COLO668 (cell line): ENCODE measurements at regions not wholly inside any gene's neighbourhood (a gene's known extent, or its start where the extent isn't known, plus 50 kb on each side); places are given as distances from the start of the nearest gene placed in this dataset.

Experiments used
- DNase-seq: peaks from one replicate; lab custom pipeline; 2025; ENCODE audit not compliant: unreplicated experiment; lab: John Stamatoyannopoulos, UW

GRCh38 chr18:10300739-10301138, 153.7 kb upstream of the APCDD1 start:
- DNase-seq: no peak

DNA sequence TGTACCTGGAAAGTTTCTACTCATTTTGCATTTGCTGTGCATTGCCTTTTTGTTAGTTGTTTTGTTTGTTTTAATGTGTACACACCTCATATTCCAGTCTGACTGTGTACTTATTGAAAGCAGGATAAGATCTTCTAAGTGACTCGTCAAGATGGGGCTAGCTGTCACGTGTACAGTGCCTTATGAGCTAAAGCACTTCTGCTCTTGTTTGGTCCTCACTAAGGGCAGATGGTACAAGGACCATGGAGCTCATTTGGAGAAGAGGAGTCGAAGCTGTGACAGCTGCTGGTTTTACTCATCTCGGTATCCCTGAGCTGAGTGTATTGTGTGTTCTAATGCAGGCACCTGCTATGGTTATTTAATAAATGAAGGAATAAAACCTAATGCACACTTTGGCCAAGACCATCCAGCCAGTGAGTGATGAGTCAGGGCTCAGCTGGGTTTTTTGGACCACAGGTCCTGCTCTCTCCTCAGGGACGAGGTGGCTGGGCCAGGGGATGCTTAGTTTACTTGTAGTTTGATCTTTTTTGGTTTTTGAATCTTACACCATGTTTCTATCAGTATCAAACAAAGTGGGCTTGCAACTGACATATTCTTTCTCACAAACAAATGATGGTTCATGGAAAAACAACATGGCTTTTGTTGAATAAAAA, 152.5 kb upstream of the APCDD1 start:
- DNase-seq: no peak

DNA sequence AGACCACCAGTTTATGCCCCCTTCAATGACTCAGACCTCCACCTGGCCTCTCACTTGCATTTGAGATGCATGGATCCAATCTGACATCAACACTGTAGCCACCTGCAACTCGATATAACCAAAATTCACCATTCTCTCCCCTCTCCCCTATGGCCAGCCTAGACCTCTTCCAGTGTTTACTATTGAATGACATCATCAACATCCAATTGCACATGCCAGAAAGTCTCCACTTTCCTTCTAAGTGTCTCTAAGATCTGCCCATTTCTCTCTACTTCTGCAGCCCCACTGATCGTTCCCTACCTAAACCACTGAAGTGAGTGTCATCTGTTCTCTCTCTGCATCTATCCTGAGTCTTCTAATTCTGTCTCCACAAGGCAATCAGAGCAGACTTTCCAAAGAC, 151.3 kb upstream of the APCDD1 start:
- DNase-seq: no peak

DNA sequence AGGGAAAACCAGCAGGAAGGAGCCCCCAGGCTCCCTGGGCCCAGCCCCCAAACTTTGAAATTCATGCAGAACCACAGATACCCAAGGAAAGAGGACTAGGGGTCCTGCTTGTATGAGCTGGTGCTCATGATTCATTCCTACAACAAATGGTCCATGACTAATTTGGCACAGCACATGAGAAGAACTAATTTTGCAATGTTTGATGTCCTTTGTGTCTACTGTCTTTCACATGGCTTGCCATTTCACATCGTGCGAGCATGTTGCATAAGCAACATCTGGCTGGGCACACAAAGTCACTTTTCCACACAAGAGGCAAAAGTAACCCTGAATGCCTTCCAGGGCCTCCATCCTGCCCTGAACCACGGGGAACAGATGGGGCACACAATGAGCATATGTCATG, 149.6 kb upstream of the APCDD1 start:
- no peak for DNase-seq

DNA sequence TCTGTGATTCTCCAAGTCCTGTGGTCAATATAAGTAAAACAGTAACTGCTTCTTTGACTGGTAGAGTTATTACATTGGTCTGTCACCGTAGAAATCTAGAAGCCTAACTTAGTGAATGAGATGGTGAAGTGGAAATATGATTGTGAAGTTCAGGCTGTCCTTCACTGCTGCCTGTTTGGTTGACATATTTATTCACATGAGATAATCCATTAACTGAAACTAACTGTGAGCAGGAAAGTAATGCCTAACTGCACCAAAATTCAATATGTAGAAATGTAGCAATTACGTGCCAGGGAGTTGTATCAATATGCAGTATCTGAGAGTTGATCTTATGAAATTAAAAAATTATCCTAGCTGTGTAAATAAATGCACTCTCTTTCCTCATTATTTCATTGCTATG, 147.7 kb upstream of the APCDD1 start:
- no peak for DNase-seq

- DNase-seq: no peak
Measured at GRCh38 chr18:10308154-10308553, 146.3 kb upstream of the APCDD1 start.

- no peak for DNase-seq
Measured at GRCh38 chr18:10310626-10311025, 143.8 kb upstream of the APCDD1 start.

- no peak for DNase-seq
Measured at GRCh38 chr18:10312326-10313015, 142.0 kb upstream of the APCDD1 start.

DNA sequence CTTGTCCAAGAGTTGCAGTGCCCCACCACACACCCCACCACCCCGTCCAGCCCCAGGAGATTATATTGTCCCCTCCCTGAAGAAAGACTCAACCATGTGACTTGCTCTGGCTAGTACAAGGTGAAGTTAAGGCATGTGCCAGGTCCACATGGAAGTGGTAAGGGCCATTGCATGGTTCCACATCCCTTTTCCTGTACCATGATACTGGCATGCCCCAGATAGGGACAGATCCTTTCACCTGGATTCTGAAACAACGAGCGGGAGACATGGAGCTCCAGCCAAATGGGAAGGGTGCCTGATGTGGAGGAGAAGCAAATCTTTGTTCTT, 141.5 kb upstream of the APCDD1 start:
- no peak for DNase-seq

GRCh38 chr18:10314066-10314465, 140.4 kb upstream of the APCDD1 start:
- DNase-seq: no peak

DNA sequence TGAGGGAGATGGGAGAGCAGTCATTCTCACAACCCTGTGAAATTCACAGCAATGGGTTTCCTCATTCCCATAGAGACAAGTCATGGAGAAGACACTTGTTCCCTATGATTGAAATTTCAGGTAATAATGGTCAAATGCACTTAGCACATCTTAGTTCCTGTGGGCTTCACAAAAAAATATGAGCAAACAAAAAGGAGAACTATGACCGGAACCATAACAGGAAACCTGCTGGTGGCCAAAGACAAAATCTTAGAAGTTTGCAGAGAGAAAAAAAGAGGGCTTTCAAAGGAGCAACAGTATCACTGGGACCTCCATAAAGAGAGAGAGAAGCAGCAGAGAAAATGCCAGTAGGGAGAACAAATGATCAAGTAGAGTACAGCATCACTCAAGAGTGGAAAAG, 138.9 kb upstream of the APCDD1 start:
- no peak for DNase-seq

DNA sequence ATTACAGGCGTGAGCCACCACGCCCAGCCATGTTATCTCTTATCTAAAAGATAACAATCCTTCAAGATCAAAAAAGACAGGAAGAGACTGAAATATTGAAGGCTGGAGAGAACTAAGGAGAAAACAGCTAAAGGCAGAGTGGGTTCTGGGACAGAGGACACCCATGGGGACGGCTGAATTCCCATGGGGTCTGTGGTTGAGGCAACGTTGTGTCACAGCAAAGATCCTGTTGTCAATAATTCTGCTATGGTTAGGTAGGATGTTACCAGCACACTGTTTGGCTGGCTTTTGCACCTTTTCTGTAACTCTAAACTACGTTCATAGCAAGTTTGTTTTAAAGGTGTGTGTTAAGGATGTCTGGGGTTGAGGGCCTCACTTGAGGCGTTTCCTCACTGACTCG, 137.7 kb upstream of the APCDD1 start:
- DNase-seq: no peak

DNA sequence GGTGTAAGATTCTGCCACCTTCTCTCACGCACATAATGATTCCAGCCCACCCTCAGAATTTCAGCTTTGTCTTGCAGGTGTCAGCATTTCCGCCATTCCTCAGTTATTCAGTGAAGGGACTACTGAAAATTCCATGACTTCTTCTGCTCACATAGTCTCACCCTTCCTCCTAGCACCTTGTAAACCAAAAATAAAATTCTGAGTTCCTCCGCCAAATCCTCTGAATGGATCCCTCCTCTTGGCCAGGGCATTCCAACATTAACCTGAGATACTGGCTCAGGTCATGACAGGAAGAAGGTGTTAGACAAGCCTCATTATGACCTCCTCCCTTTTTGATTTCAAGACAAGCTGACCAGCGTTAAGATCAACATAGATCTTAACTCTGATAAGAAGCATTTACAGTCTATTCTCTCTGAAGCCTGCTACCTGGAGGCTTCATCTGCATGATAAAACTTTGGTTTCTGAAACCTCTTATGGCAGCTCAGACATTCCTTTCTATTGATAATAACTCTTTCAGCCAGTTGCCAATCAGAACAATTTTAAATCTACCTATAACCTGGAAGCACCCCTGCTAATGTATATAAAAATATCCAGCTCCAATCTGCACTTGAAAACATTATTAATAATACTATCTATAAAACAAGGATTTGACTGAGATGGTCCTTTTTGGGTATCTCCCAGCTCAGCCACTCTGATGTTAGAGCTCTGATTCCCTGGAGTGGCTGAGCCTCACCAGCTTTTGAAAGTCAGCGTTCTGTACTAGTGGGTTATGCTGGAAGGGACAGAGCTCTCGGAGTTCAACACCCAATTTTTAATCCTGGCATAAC, 136.4 kb upstream of the APCDD1 start:
- no peak for DNase-seq

DNA sequence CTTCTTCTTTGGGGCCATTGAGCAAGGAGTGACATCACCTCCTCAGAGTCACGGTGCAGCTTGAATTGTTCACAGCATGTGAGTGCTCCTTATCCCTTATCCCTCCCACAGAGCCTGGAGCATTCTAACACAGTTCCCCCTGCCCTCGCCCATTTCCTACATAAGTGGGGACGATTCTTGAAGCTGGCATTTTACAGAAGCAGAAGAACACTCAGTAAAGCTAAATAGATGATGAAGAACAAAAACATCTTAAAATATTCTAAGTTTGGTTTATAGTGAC, 135.8 kb upstream of the APCDD1 start:
- no peak for DNase-seq

- no peak for DNase-seq
Measured at GRCh38 chr18:10319026-10319425, 135.4 kb upstream of the APCDD1 start.

DNA sequence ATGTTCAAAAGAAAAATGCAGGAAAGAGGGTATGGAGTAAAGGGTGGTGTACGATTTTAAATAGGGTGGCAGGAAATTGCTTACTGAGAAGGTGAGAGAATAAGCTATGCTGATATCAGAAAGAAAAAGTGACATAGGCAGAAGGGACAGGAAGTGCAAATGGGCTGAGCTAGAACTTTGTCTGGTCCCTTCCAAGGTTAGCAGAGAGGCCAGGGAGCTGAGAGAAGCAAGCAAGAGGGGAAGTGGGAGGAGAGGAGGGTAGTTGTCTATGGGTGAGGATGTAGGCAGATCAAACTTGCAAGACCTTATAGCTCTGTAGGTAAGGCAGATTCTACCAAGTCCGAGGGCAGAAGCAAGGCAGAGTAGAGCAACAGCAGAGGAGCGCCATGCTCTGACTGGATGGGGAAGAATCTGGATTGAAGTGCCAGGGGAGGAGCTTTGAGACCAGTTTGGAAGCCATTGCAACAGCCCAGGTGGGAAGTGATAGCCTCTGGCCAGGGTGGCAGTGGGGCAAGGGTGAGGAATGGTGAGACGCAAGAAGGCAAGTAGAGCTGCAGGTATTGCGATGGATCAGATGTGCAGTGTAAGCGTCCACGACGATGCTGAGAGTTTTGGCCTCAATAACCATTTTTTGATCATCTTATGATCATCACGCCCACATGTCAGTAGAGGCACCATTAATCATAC, 134.4 kb upstream of the APCDD1 start:
- DNase-seq: no peak

DNA sequence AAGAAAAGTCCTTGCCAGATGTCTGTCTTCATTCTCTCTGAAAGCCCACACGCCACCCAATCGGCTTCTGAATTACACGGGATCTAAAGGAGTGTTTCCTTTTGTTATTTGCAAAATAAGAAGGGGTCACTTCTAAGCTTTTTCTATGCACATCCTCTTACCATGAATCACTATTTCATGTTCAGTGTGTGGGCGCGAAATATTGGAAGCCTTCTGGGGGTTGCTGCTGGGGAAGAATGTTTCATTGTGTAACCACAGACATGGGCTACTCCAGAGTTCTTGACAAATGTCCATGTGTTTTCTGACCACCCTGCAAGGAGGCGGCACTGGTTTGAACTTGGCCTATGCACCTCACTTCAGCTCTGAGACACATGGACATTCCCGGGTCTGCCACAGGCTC, 133.6 kb upstream of the APCDD1 start:
- DNase-seq: no peak

GRCh38 chr18:10321576-10321975, 132.9 kb upstream of the APCDD1 start:
- DNase-seq: no peak

GRCh38 chr18:10322004-10322403, 132.4 kb upstream of the APCDD1 start:
- DNase-seq: no peak

- no peak for DNase-seq
Measured at GRCh38 chr18:10322435-10322834, 132.0 kb upstream of the APCDD1 start.

- DNase-seq: no peak
Measured at GRCh38 chr18:10329101-10329500, 125.3 kb upstream of the APCDD1 start.

GRCh38 chr18:10330428-10330827, 124.0 kb upstream of the APCDD1 start:
- no peak for DNase-seq
